ENCODE measurements at regions not wholly inside any gene's neighbourhood (a gene's known extent, or its start where the extent isn't known, plus 50 kb on each side); places are given as distances from the start of the nearest gene placed in this dataset.

- no peak for TF ChIP-seq CTCF (IDR thresholded peaks at IDR 0.05)
- TF ChIP-seq EZH2 (IDR thresholded peaks at IDR 0.05), result no peak
Observed at GRCh38 chr2:144265654-144266053, 254.3 kb downstream of the ZEB2 start.

Data from neural progenitor cell (in vitro differentiated cells).